ENCODE measurements at regions not wholly inside any gene's neighbourhood (a gene's known extent, or its start where the extent isn't known, plus 50 kb on each side); places are given as distances from the start of the nearest gene placed in this dataset.

DNA sequence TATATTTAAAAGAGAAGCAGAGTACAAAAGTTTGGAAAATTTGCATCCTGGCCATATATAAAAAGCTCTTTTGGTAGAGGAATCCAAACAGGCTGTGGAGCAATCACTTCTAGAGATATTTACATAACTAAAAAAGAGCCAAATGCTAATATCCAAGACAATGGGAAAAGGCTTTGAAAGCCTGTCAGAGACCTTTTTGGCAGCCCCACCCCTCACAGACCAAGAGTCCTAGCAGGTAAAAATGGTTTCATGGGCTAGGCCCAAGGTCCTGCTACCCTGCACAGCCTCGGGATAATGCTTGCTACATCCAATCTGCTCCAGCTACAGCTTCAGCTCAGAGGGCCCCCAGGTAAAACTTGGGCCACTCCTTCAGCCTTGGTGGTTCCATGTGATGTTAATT, 430.2 kb upstream of the KCND2 start:
- TF ChIP-seq, protein P1, sequence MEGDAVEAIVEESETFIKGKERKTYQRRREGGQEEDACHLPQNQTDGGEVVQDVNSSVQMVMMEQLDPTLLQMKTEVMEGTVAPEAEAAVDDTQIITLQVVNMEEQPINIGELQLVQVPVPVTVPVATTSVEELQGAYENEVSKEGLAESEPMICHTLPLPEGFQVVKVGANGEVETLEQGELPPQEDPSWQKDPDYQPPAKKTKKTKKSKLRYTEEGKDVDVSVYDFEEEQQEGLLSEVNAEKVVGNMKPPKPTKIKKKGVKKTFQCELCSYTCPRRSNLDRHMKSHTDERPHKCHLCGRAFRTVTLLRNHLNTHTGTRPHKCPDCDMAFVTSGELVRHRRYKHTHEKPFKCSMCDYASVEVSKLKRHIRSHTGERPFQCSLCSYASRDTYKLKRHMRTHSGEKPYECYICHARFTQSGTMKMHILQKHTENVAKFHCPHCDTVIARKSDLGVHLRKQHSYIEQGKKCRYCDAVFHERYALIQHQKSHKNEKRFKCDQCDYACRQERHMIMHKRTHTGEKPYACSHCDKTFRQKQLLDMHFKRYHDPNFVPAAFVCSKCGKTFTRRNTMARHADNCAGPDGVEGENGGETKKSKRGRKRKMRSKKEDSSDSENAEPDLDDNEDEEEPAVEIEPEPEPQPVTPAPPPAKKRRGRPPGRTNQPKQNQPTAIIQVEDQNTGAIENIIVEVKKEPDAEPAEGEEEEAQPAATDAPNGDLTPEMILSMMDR (IDR thresholded peaks at IDR 0.05; ENCODE audit: low read depth, low read length) = no peak
- no peak for TF ChIP-seq EZH2phosphoT487 (IDR thresholded peaks at IDR 0.05; ENCODE audit: low read depth)

All from OCI-LY3 (cell line).